MM.1S (cell line): ENCODE measurements at regions not wholly inside any gene's neighbourhood (a gene's known extent, or its start where the extent isn't known, plus 50 kb on each side); places are given as distances from the start of the nearest gene placed in this dataset.

Experiments used
- DNase-seq: peaks from one replicate; pipeline ENCODE4 v3.0.0-alpha.2; 2015
- H2AFZ ChIP-seq: fragments of 300-600 bp; sonication (generic); 2 replicates; pipeline ENCODE4 v1.6.0; 2016; ENCODE audit warnings: antibody characterized with exemption, low read length
- H3F3A ChIP-seq: fragments of 300-600 bp; sonication (generic); 2 replicates; pipeline ENCODE4 v1.6.1; 2016; ENCODE audit warnings: mild to moderate bottlenecking, antibody characterized with exemption, low read length, moderate library complexity, mixed read lengths; ENCODE audit not compliant: insufficient read depth
- H3K27ac ChIP-seq: fragments of 300-600 bp; sonication (generic); 2 replicates; pipeline ENCODE4 v1.5.1; 2016; ENCODE audit warnings: mild to moderate bottlenecking, low read length
- H3K27me3 ChIP-seq: fragments of 300-600 bp; sonication (generic); replicated peaks from 2 replicates; pipeline ENCODE4 v1.6.0; 2016; ENCODE audit warnings: low read length; ENCODE audit not compliant: insufficient read depth
- H3K36me3 ChIP-seq: fragments of 300-600 bp; sonication (generic); replicated peaks from 2 replicates; pipeline ENCODE4 v1.6.1; 2016; ENCODE audit warnings: mild to moderate bottlenecking, low read length, mixed read lengths; ENCODE audit not compliant: insufficient read depth
- H3K4me1 ChIP-seq: fragments of 300-600 bp; sonication (generic); 2 replicates; pipeline ENCODE4 v1.6.1; 2016; ENCODE audit warnings: low read length, mixed read lengths
- H3K4me2 ChIP-seq: fragments of 300-600 bp; sonication (generic); 2 replicates; pipeline ENCODE4 v1.6.0; 2016; ENCODE audit warnings: low read depth, low read length
- H3K4me3 ChIP-seq: fragments of 300-600 bp; sonication (generic); 2 replicates; pipeline ENCODE4 v1.5.1; 2016; ENCODE audit warnings: low read length, mixed read lengths
- H3K79me2 ChIP-seq: fragments of 300-600 bp; sonication (generic); 2 replicates; pipeline ENCODE4 v1.6.1; 2016; ENCODE audit warnings: mixed run types, low read length, mixed read lengths
- H3K9ac ChIP-seq: fragments of 300-600 bp; sonication (generic); 2 replicates; pipeline ENCODE4 v1.6.1; 2016; ENCODE audit warnings: low read length, mixed read lengths
- H3K9me2 ChIP-seq: fragments of 300-600 bp; sonication (generic); replicated peaks from 2 replicates; pipeline ENCODE4 v1.6.1; 2016; ENCODE audit warnings: mild to moderate bottlenecking, low read length, mixed read lengths; ENCODE audit not compliant: insufficient read depth
- H3K9me3 ChIP-seq: fragments of 300-600 bp; sonication (generic); replicated peaks from 2 replicates; pipeline ENCODE4 v1.6.1; 2016; ENCODE audit warnings: mild to moderate bottlenecking, low read length, mixed read lengths; ENCODE audit not compliant: insufficient read depth
- H4K20me1 ChIP-seq: fragments of 300-600 bp; sonication (generic); 2 replicates; pipeline ENCODE4 v1.6.1; 2016; ENCODE audit warnings: mild to moderate bottlenecking, low read length, moderate library complexity, mixed read lengths; ENCODE audit not compliant: insufficient read depth
- EZH2 ChIP-seq: fragments of 300-600 bp; sonication (generic); optimal IDR thresholded peaks from 2 replicates; pipeline ENCODE3; 2017; ENCODE audit warnings: low read depth, mild to moderate bottlenecking, antibody characterized with exemption, low read length, mixed read lengths
- EZH2phosphoT487 ChIP-seq: fragments of 300-600 bp; sonication (generic); IDR thresholded peaks from 2 replicates; pipeline ENCODE4 v1.6.1; 2018; ENCODE audit warnings: antibody characterized with exemption, low read length
- TF ChIP-seq, protein P1 (sequence below): fragments of 300-600 bp; sonication (generic); IDR thresholded peaks from 2 replicates; pipeline ENCODE4 v1.5.1; 2016; ENCODE audit warnings: antibody characterized with exemption, low read length, mixed read lengths

DNA sequence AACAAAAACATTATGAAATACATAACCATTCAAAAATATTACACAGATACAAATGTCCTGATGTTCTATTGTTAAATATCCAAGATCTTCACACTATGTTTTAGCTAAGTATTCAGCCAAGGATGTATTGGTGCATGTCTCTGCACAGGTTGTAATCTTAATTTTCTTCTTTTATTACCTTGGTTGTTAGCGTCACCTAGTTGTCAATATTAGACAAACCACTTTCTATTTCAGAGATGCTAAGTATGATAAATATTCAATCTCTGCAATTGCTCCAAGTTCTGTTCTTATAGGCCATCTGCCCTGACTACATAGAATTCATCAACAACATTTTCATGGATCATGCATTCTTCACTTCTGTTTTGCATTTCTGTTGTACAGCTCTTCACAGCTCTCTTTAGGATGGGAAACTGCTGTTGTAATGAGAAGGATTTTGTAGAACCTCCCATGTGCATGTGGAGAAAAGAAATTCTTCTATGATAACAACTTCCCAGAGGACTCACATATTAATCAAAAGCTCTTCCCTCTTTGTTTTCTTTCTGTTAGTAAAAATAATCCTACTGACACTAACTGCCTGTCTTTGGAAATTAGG is 380.1 kb downstream of the NUF2 start:
- no peaks in the 10 kb centered on the region for H3K36me3 ChIP-seq
- H3K4me2 ChIP-seq, result no peak overlapping the region
- H3K79me2 ChIP-seq, result no peaks in the 10 kb centered on the region
- H3K4me3 ChIP-seq, result no peak overlapping the region
- H4K20me1 ChIP-seq, result no peaks in the 10 kb centered on the region
- H3K9me2 ChIP-seq, result no peaks in the 10 kb centered on the region
- H3K9me3 ChIP-seq, result no peaks in the 10 kb centered on the region
- H2AFZ ChIP-seq, result no peak overlapping the region
- TF ChIP-seq EZH2, result no peak
- no peak for TF ChIP-seq EZH2phosphoT487
- TF ChIP-seq, protein P1, sequence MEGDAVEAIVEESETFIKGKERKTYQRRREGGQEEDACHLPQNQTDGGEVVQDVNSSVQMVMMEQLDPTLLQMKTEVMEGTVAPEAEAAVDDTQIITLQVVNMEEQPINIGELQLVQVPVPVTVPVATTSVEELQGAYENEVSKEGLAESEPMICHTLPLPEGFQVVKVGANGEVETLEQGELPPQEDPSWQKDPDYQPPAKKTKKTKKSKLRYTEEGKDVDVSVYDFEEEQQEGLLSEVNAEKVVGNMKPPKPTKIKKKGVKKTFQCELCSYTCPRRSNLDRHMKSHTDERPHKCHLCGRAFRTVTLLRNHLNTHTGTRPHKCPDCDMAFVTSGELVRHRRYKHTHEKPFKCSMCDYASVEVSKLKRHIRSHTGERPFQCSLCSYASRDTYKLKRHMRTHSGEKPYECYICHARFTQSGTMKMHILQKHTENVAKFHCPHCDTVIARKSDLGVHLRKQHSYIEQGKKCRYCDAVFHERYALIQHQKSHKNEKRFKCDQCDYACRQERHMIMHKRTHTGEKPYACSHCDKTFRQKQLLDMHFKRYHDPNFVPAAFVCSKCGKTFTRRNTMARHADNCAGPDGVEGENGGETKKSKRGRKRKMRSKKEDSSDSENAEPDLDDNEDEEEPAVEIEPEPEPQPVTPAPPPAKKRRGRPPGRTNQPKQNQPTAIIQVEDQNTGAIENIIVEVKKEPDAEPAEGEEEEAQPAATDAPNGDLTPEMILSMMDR, result no peak
- H3K4me1 ChIP-seq, result no peaks in the 10 kb centered on the region
- H3K27me3 ChIP-seq, result no peaks in the 10 kb centered on the region
- H3F3A ChIP-seq, result no peaks in the 10 kb centered on the region
- H3K9ac ChIP-seq, result no peak overlapping the region
- no peak overlapping the region for H3K27ac ChIP-seq
- DNase-seq, result no peak

DNA sequence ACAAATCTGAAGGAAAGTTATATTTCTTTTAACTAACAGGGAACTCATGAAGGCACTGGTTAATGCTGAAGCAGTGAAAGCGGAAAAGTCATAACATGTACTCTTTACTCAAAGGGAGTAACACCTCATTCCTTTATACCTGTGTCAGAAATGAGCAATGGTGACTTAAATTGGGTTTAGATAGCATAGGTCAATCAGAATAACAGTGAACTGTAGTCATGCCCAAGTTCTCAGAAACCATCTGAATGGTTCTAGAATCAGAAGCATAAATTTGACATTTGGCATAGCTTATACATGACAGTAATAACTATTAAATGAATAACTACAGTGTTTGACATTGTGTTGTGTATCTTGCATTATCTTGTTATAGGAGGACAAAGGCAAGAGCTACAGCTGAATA is 382.0 kb downstream of the NUF2 start:
- Histone ChIP-seq H3K9me2 (no peaks in the 10 kb centered on the region), H3K4me1 (no peaks in the 10 kb centered on the region), H3F3A (no peaks in the 10 kb centered on the region), H3K79me2 (no peaks in the 10 kb centered on the region), H3K36me3 (no peaks in the 10 kb centered on the region), H3K4me3 (no peak overlapping the region), H4K20me1 (no peaks in the 10 kb centered on the region), H3K4me2 (no peak overlapping the region), H2AFZ (no peak overlapping the region), H3K9ac (no peak overlapping the region), H3K9me3 (no peaks in the 10 kb centered on the region), H3K27me3 (no peaks in the 10 kb centered on the region), H3K27ac (no peak overlapping the region)
- no peak for DNase-seq
- TF ChIP-seq EZH2 (no peak), EZH2phosphoT487 (no peak)
- TF ChIP-seq, protein P1, result no peak

DNA sequence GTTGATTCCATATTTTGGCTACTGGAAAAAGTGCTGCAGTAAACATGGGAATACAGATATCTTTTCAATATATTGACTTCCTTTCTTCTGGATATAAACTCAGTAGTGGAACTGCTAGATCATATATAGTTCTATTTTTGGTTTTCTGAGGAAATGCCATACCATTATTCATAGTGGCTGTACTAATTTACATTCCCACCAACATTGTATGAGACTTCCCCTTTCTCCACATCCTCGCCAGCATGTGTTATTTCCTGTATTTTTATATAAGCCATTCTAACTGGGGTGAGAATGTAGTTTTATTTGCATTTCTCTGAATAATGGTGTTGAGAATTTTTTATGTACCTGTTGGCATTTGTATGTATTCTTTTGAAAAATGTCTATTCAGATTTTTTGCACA is 385.2 kb downstream of the NUF2 start:
- no peak for DNase-seq
- no peak overlapping the region for H3K27ac ChIP-seq
- no peaks in the 10 kb centered on the region for H3K36me3 ChIP-seq
- H3K4me2 ChIP-seq, result no peak overlapping the region
- H3K9ac ChIP-seq, result no peak overlapping the region
- no peaks in the 10 kb centered on the region for H3K79me2 ChIP-seq
- H3K9me2 ChIP-seq, result no peaks in the 10 kb centered on the region
- H3K27me3 ChIP-seq, result no peaks in the 10 kb centered on the region
- H3F3A ChIP-seq, result no peaks in the 10 kb centered on the region
- H4K20me1 ChIP-seq, result no peaks in the 10 kb centered on the region
- no peak overlapping the region for H2AFZ ChIP-seq
- H3K4me3 ChIP-seq, result no peak overlapping the region
- H3K4me1 ChIP-seq, result no peaks in the 10 kb centered on the region
- H3K9me3 ChIP-seq, result no peaks in the 10 kb centered on the region
- TF ChIP-seq, protein P1, result no peak
- TF ChIP-seq EZH2phosphoT487, result no peak
- TF ChIP-seq EZH2, result no peak
